Activated CD4-positive, alpha-beta T cell treated with anti-CD3 and anti-CD28 coated beads, Interleukin-2, amount 10 ng/mL, durations not matched to agents 24 days and 14 days (primary cell): ENCODE measurements at regions not wholly inside any gene's neighbourhood (a gene's known extent, or its start where the extent isn't known, plus 50 kb on each side); places are given as distances from the start of the nearest gene placed in this dataset.

Experiments
- DNase-seq: peaks from one replicate; pipeline ENCODE4 v3.0.0; 2022
- H3K27ac Mint-ChIP-seq: one replicate; pipeline ENCODE4 v1.8.0; 2022; ENCODE audit warnings: mild to moderate bottlenecking, mixed read lengths
- H3K27me3 Mint-ChIP-seq: one replicate; pipeline ENCODE4 v1.8.0; 2022; ENCODE audit warnings: mixed read lengths
- H3K36me3 Mint-ChIP-seq: one replicate; pipeline ENCODE4 v1.8.0; 2022; ENCODE audit warnings: low read depth, mild to moderate bottlenecking, mixed read lengths
- H3K4me1 Mint-ChIP-seq: one replicate; pipeline ENCODE4 v1.8.0; 2021; ENCODE audit warnings: mixed read lengths
- H3K4me3 Mint-ChIP-seq: one replicate; pipeline ENCODE4 v1.8.0; 2022; ENCODE audit warnings: mild to moderate bottlenecking, moderate library complexity, mixed read lengths
- H3K9me3 Mint-ChIP-seq: one replicate; pipeline ENCODE4 v1.8.0; 2021; ENCODE audit warnings: mixed read lengths
- intact Hi-C: fragments of 100-400 bp; cut with micrococcal nuclease; formaldehyde crosslinking; loops from one replicate; pipeline ENCODE4 v1.15.1; 2023

DNA sequence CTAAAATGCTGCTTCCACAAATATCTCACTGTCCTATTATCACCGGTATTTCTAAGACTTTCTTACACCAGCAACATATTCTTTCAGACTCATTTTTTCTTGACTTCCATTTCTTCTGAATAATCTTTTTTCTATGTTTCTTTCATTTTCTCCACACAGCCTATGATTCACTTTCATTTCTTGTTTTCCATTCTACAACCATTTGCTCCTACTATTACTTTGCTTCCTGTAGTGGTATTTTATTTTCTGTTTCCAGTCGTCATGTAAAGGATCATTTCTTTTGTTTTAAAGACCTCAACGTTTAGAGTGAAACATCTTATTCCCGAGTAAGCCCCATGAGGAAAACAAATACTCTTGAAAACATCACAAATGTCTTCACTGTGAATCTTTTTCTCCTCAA is 182.2 kb upstream of the MDGA2 start:
- no peak overlapping the region for H3K4me3 Mint-ChIP-seq
- intact Hi-C loops, result no loop called here

GRCh38 chr14:47852278-47852677 is 176.9 kb upstream of the MDGA2 start:
- H3K9me3 Mint-ChIP-seq, result peaks cover 9% of the 10 kb centered on the region
- DNase-seq, result no peak
- H3K4me3 Mint-ChIP-seq, result no peak overlapping the region
- intact Hi-C loops, result no loop called here
- H3K27ac Mint-ChIP-seq, result no peak overlapping the region
- no peaks in the 10 kb centered on the region for H3K36me3 Mint-ChIP-seq
- H3K4me1 Mint-ChIP-seq, result no peaks in the 10 kb centered on the region
- H3K27me3 Mint-ChIP-seq, result no peaks in the 10 kb centered on the region

More for the DNA sequence above, 182.2 kb upstream of the MDGA2 start:
- H3K9me3 Mint-ChIP-seq, result peaks cover 5% of the 10 kb centered on the region
- DNase-seq, result no peak
- H3K36me3 Mint-ChIP-seq, result no peaks in the 10 kb centered on the region
- H3K27me3 Mint-ChIP-seq, result no peaks in the 10 kb centered on the region
- H3K27ac Mint-ChIP-seq, result no peak overlapping the region
- no peaks in the 10 kb centered on the region for H3K4me1 Mint-ChIP-seq

GRCh38 chr14:47846008-47846407 is 170.6 kb upstream of the MDGA2 start:
- Mint-ChIP-seq H3K9me3 (peaks cover 18% of the 10 kb centered on the region), H3K27ac (no peak overlapping the region), H3K4me3 (no peak overlapping the region), H3K27me3 (no peaks in the 10 kb centered on the region), H3K36me3 (no peaks in the 10 kb centered on the region), H3K4me1 (no peaks in the 10 kb centered on the region)
- intact Hi-C loops, result no loop called here
- no peak for DNase-seq

- Mint-ChIP-seq H3K36me3 (no peaks in the 10 kb centered on the region), H3K4me3 (no peak overlapping the region), H3K27ac (no peak overlapping the region), H3K27me3 (no peaks in the 10 kb centered on the region), H3K4me1 (no peaks in the 10 kb centered on the region), H3K9me3 (peaks cover 9% of the 10 kb centered on the region)
- intact Hi-C loops, result no loop called here
- no peak for DNase-seq
These were observed 167.8 kb upstream of the MDGA2 start for GRCh38 chr14:47843236-47843635.

DNA sequence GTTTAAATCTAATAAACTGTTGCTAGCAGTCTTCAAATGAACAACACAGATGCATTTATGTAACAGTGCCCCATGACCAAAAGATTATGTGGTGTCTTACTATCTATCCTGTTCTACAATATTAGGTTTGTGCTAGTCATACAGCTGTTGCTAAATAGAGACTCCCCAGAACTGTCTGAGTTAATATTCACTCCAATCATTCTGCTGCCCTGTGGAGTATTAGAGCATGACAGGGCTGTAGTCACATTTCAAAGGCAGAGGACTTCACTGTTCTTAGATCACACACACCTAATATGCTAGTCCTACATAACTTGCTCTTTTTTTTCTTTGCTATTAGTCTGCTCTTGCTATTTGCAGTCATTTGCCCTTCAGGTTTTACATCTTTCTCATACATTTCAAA is 157.6 kb upstream of the MDGA2 start:
- H3K27me3 Mint-ChIP-seq, result no peaks in the 10 kb centered on the region
- no peaks in the 10 kb centered on the region for H3K4me1 Mint-ChIP-seq
- no peak overlapping the region for H3K4me3 Mint-ChIP-seq
- no peak for DNase-seq
- H3K36me3 Mint-ChIP-seq, result no peaks in the 10 kb centered on the region
- peaks cover 3% of the 10 kb centered on the region for H3K9me3 Mint-ChIP-seq
- intact Hi-C loops, result no loop called here
- no peak overlapping the region for H3K27ac Mint-ChIP-seq

DNA sequence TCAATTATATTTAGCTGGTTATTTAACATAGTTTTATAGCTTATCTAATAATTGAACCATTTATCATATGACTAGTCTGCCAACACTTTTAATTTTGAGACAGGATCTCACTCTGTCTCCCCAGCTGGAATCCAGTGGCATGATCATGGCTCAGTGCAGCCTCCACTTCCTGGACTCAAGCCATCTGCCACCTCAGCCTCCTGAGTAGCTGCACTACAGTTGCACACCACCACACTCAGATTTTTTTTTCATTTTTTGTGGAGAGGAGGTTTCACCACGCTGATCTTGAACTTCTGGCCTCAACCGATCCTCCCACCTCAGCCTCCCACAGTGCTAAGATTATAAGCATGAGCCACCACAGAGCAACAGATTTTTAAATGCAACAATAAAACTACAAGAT is 151.4 kb upstream of the MDGA2 start:
- intact Hi-C loops, result no loop called here
- no peak for DNase-seq
- Mint-ChIP-seq H3K27ac (no peak overlapping the region), H3K9me3 (peaks cover 3% of the 10 kb centered on the region), H3K36me3 (no peaks in the 10 kb centered on the region), H3K27me3 (no peaks in the 10 kb centered on the region), H3K4me3 (no peak overlapping the region), H3K4me1 (no peaks in the 10 kb centered on the region)

DNA sequence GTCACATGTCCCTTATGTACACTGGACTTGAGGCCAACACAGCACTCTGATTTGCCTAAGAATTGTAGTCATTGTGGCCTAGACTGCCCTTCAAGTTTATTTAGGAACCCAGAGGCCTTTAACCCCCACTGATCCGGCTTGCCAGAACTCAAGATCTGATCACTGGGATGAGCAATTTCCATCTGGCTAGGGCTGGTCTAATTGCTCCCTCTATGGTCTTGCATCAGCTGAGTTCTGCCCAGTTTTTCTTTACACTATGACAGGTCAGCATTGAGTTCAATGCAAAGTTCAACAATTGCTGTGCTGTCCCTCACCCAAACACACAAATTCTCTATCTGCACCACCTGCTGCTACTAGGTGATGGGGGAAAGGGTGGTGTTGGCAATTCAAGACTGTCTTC is 146.9 kb upstream of the MDGA2 start:
- peaks cover under 1% of the 10 kb centered on the region for H3K9me3 Mint-ChIP-seq

DNA sequence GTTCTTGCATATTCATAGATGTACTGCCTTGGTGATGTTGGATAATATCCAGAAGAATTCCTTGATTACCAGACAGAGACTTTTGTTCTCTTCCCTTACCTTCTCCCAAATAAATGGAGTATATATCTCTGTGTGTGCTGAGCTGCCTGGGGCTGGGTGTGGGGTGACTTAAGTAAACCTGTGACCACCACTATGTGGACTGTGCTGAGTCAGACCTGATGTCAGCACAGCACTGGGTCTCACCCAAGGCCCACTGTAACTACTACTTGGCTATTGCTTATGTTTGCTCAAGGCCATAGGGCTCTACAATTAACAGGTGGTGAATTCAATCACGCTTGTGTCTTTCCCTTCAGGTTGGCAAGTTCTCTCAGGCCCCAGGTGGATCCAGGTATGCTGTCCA is 145.7 kb upstream of the MDGA2 start:
- Mint-ChIP-seq H3K27ac (no peak overlapping the region), H3K4me1 (no peaks in the 10 kb centered on the region), H3K4me3 (no peak overlapping the region), H3K9me3 (peaks cover 6% of the 10 kb centered on the region), H3K36me3 (no peaks in the 10 kb centered on the region), H3K27me3 (no peaks in the 10 kb centered on the region)
- no peak for DNase-seq
- intact Hi-C loops, result no loop called here

More for the DNA sequence above, 146.9 kb upstream of the MDGA2 start:
- no peak for DNase-seq
- Mint-ChIP-seq H3K27ac (no peak overlapping the region), H3K36me3 (no peaks in the 10 kb centered on the region), H3K27me3 (no peaks in the 10 kb centered on the region), H3K4me1 (no peaks in the 10 kb centered on the region), H3K4me3 (no peak overlapping the region)
- intact Hi-C loops, result no loop called here

- Mint-ChIP-seq H3K36me3 (no peaks in the 10 kb centered on the region), H3K4me1 (no peaks in the 10 kb centered on the region), H3K27ac (no peak overlapping the region), H3K4me3 (no peak overlapping the region), H3K27me3 (no peaks in the 10 kb centered on the region), H3K9me3 (no peaks in the 10 kb centered on the region)
- DNase-seq, result no peak
- intact Hi-C loops, result no loop called here
These were observed 115.1 kb upstream of the MDGA2 start for GRCh38 chr14:47790477-47790876.

DNA sequence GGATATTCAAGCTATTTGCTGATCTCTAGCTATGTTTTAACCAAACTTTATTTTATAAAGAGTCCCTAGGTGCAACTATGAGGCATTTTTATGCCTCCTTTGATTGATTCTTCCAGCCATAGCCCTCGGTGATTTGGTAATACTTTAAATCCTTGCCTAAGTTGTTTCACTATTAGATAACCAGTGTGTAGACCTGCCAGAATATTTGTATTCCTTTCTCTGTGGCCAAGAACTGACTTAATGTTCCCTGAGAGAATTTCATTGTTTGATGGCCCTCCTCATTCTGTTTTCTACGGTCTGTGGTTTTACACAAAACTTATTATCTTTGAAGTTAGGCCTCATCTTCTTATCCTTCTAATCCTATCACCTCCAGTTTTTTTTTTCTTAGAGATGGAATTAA is 109.7 kb upstream of the MDGA2 start:
- no peaks in the 10 kb centered on the region for H3K4me1 Mint-ChIP-seq
- no peaks in the 10 kb centered on the region for H3K36me3 Mint-ChIP-seq
- H3K27me3 Mint-ChIP-seq, result no peaks in the 10 kb centered on the region
- intact Hi-C loops, result no loop called here
- H3K27ac Mint-ChIP-seq, result no peak overlapping the region
- no peak for DNase-seq
- H3K4me3 Mint-ChIP-seq, result no peak overlapping the region
- H3K9me3 Mint-ChIP-seq, result peaks cover 6% of the 10 kb centered on the region

DNA sequence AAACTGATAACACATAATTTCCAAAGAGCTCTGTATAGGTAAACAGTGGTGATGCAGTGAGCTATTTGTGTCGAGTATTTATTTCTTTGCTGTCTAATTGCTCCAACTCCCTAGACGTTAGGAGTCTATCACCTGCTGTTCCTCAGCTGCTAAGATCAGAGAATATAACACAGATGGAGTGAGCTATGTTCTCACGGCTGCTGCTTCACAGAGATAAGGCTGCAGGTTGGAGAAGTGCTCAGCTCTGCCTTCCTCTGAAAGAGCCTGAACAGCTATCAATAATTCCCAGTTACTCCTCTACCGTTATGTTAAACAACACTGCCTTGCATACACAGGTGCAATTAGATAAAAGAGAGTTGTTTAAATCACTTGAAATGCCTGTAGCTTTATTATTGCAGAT is 103.2 kb upstream of the MDGA2 start:
- Mint-ChIP-seq H3K4me1 (no peaks in the 10 kb centered on the region), H3K27ac (no peak overlapping the region), H3K27me3 (no peaks in the 10 kb centered on the region), H3K9me3 (peaks cover 6% of the 10 kb centered on the region), H3K36me3 (no peaks in the 10 kb centered on the region), H3K4me3 (no peak overlapping the region)
- intact Hi-C loops, result no loop called here
- no peak for DNase-seq

DNA sequence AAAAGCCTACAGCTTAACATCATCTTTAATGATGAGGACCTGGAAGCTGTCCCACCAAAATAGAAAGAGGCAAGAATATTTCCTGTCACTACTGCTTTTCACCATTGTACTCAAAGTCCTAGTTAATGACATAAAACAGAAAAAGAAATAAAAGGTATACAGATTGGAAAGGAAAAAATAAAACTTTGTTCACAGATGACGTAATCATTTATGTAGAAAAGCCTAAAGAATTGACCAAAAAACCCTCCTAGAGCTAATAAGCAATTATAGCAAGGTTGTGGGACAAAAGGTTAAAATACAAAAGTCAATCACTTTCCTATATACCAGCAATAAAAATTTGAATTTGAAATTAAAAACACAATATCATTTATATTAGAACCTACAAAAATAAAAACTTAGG is 97.2 kb upstream of the MDGA2 start:
- intact Hi-C loops, result no loop called here
- Mint-ChIP-seq H3K27me3 (no peaks in the 10 kb centered on the region), H3K36me3 (no peaks in the 10 kb centered on the region)

GRCh38 chr14:47763188-47763854 is 87.9 kb upstream of the MDGA2 start:
- intact Hi-C loops, result no loop called here
- Mint-ChIP-seq H3K4me3 (no peak overlapping the region), H3K27me3 (no peaks in the 10 kb centered on the region), H3K36me3 (no peaks in the 10 kb centered on the region), H3K4me1 (no peaks in the 10 kb centered on the region), H3K27ac (no peak overlapping the region), H3K9me3 (peaks cover 16% of the 10 kb centered on the region)
- no peak for DNase-seq

More for the DNA sequence above, 97.2 kb upstream of the MDGA2 start:
- Mint-ChIP-seq H3K9me3 (no peaks in the 10 kb centered on the region), H3K27ac (no peak overlapping the region), H3K4me3 (no peak overlapping the region), H3K4me1 (no peaks in the 10 kb centered on the region)
- no peak for DNase-seq

- DNase-seq, result no peak
- H3K9me3 Mint-ChIP-seq, result no peaks in the 10 kb centered on the region
- H3K4me3 Mint-ChIP-seq, result no peak overlapping the region
- H3K4me1 Mint-ChIP-seq, result no peaks in the 10 kb centered on the region
- H3K27ac Mint-ChIP-seq, result no peak overlapping the region
- no peaks in the 10 kb centered on the region for H3K36me3 Mint-ChIP-seq
- no peaks in the 10 kb centered on the region for H3K27me3 Mint-ChIP-seq
- intact Hi-C loops, result no loop called here
These were observed 71.6 kb upstream of the MDGA2 start for GRCh38 chr14:47746986-47747385.

DNA sequence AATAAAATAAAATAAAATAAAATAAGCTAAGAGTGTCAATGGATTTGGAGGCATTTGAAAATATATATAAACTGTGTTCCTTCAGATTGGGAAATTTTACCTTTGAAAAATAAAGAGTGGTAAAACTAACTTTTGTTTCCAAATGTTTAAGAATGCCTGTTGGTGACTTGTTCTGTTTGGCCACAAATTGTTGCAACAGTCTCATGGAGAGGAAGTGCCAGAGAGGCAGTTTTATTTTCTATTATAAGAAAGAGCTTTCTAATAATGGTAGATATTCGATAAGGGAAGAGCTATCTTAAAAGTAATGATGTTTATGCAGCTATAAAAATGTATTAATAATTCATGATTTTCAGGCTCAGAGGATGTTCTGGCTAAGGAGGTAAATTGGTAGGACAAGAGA is 68.8 kb upstream of the MDGA2 start:
- intact Hi-C loops, result no loop called here
- H3K4me1 Mint-ChIP-seq, result no peaks in the 10 kb centered on the region
- H3K36me3 Mint-ChIP-seq, result no peaks in the 10 kb centered on the region
- H3K4me3 Mint-ChIP-seq, result no peak overlapping the region
- H3K27me3 Mint-ChIP-seq, result no peaks in the 10 kb centered on the region
- H3K9me3 Mint-ChIP-seq, result no peaks in the 10 kb centered on the region
- DNase-seq, result no peak
- no peak overlapping the region for H3K27ac Mint-ChIP-seq
